Endothelial cell of umbilical vein (primary cell): ENCODE measurements at regions not wholly inside any gene's neighbourhood (a gene's known extent, or its start where the extent isn't known, plus 50 kb on each side); places are given as distances from the start of the nearest gene placed in this dataset.
"Not testable (repeated sequence)": the region's sequence is repeated elsewhere in the genome, so short reads cannot be mapped to it uniquely, and the experiment has no call there.

Source experiments
- EZH2 ChIP-seq: IDR thresholded peaks from 2 replicates; pipeline ENCODE4 v1.6.1; 2012; ENCODE audit warnings: borderline replicate concordance, low read depth, mild to moderate bottlenecking, moderate library complexity, low read length, inconsistent platforms; ENCODE audit not compliant: severe bottlenecking
- FOS ChIP-seq: IDR thresholded peaks from 2 replicates; pipeline ENCODE4 v1.6.1; 2011; ENCODE audit warnings: mild to moderate bottlenecking, low read length, moderate library complexity, borderline replicate concordance; ENCODE audit not compliant: insufficient read depth
- JUN ChIP-seq: IDR thresholded peaks from 2 replicates; pipeline ENCODE4 v1.6.1; 2011; ENCODE audit warnings: borderline replicate concordance, low read depth; ENCODE audit not compliant: insufficient read length, insufficient read depth
- POLR2A ChIP-seq: IDR thresholded peaks from 2 replicates; pipeline ENCODE4 v1.6.1; 2012; ENCODE audit warnings: low read depth, mild to moderate bottlenecking, control low read depth, low read length
- POLR2AphosphoS5 ChIP-seq: IDR thresholded peaks from 2 replicates; pipeline ENCODE4 v1.6.1; 2012; ENCODE audit warnings: low read depth, mild to moderate bottlenecking, control low read depth, low read length, moderate library complexity; ENCODE audit not compliant: insufficient read depth
- TF ChIP-seq, protein P1 (sequence below), 2 donors: IDR thresholded peaks; 1 replicate in 1 of 2; 2 replicates in 1 of 2; pipeline ENCODE4 v1.5.1; 2011; ENCODE audit warnings: low read length in 2 of 2, mild to moderate bottlenecking in 2 of 2, moderate library complexity in 2 of 2, control low read depth in 1 of 2, inconsistent platforms in 1 of 2, low read depth in 1 of 2; ENCODE audit not compliant: insufficient read depth in 1 of 2; ENCODE audit errors: extremely low read depth in 1 of 2
- TF ChIP-seq, protein P2 (sequence below): IDR thresholded peaks from 2 replicates; pipeline ENCODE4 v1.6.1; 2011; ENCODE audit not compliant: insufficient read depth, insufficient read length

DNA sequence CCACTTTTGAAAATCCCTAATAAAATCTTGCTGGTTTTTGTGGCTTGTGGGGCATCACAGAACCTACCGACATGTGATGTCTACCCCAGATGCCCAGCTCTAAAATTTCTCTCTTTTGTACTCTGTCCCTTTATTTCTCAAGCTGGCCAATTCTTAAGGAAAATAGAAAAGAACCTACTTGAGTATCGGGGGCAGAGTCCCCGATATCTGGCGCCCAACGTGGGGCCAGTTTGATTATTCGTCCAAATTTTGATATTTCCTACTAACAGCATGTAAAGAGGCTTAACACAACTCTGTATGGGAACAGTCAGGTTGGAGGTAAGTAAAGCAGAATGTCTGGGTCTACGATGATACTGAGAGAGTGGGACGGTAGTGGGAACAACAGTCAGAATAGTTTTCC, 810.6 kb downstream of the SLC6A15 start:
- TF ChIP-seq POLR2AphosphoS5, POLR2A, EZH2, FOS, JUN: not testable (repeated sequence)
- TF ChIP-seq, protein P1, sequence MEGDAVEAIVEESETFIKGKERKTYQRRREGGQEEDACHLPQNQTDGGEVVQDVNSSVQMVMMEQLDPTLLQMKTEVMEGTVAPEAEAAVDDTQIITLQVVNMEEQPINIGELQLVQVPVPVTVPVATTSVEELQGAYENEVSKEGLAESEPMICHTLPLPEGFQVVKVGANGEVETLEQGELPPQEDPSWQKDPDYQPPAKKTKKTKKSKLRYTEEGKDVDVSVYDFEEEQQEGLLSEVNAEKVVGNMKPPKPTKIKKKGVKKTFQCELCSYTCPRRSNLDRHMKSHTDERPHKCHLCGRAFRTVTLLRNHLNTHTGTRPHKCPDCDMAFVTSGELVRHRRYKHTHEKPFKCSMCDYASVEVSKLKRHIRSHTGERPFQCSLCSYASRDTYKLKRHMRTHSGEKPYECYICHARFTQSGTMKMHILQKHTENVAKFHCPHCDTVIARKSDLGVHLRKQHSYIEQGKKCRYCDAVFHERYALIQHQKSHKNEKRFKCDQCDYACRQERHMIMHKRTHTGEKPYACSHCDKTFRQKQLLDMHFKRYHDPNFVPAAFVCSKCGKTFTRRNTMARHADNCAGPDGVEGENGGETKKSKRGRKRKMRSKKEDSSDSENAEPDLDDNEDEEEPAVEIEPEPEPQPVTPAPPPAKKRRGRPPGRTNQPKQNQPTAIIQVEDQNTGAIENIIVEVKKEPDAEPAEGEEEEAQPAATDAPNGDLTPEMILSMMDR (IDR thresholded peaks at IDR 0.05; ENCODE audit: extremely low read depth in 1 of 2, insufficient read depth in 1 of 2, low read depth in 1 of 2, low read length in 2 of 2), result not testable (repeated sequence)
- TF ChIP-seq, protein P2, sequence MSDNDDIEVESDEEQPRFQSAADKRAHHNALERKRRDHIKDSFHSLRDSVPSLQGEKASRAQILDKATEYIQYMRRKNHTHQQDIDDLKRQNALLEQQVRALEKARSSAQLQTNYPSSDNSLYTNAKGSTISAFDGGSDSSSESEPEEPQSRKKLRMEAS, result not testable (repeated sequence)
